Upper lobe of left lung (tissue), 6 donors: ENCODE measurements at regions not wholly inside any gene's neighbourhood (a gene's known extent, or its start where the extent isn't known, plus 50 kb on each side); places are given as distances from the start of the nearest gene placed in this dataset.

Source experiments
- ATAC-seq, 2 donors: fragments of 200-7000 bp; cut with Tn5 transposase; one replicate each; pipeline ENCODE4 v1.9.1; 2022; ENCODE audit warnings: mild to moderate bottlenecking in 2 of 2, moderate library complexity in 2 of 2; ENCODE audit not compliant: low FRiP score in 2 of 2
- DNase-seq, 2 donors: peaks; one replicate each; pipeline ENCODE4 v3.0.0-alpha.2; 2019 to 2020
- H3K27ac ChIP-seq, 4 donors: fragments of 200-600 bp; sonication (generic); one replicate each; pipeline ENCODE4 v1.5.1; 2016 to 2019
- H3K27me3 ChIP-seq, 4 donors: fragments of 200-600 bp; sonication (generic); one replicate each; pipeline ENCODE4 v1.5.1; 2017 to 2019
- H3K36me3 ChIP-seq, 4 donors: fragments of 200-600 bp; sonication (generic); one replicate each; pipeline ENCODE4 v1.5.1; 2016 to 2019
- H3K4me1 ChIP-seq, 4 donors: fragments of 200-600 bp; sonication (generic); one replicate each; pipeline ENCODE4 v1.5.1; 2018 to 2019
- H3K4me3 ChIP-seq, 4 donors: fragments of 200-600 bp; sonication (generic); one replicate each; pipeline ENCODE4 v1.5.1; 2017 to 2019; ENCODE audit warnings: mild to moderate bottlenecking in 2 of 4, moderate library complexity in 1 of 4
- H3K9me3 ChIP-seq, 4 donors: fragments of 200-600 bp; sonication (generic); one replicate each; pipeline ENCODE4 v1.5.1; 2018 to 2019
- EP300 ChIP-seq, 4 donors: sonication (generic); formaldehyde crosslinking; IDR thresholded peaks; one replicate each; pipeline ENCODE4 v1.5.1; 2017; ENCODE audit warnings: antibody characterized with exemption in 4 of 4, control low read depth in 2 of 4
- POLR2A ChIP-seq, 4 donors: fragments of 450-650 bp; IDR thresholded peaks; one replicate each; pipeline ENCODE4 v1.5.1; 2016 to 2017; ENCODE audit warnings: antibody characterized with exemption in 4 of 4, mild to moderate bottlenecking in 2 of 4
- POLR2AphosphoS5 ChIP-seq, 2 donors: sonication (generic); formaldehyde crosslinking; IDR thresholded peaks; one replicate each; pipeline ENCODE4 v1.5.1; 2017; ENCODE audit warnings: antibody characterized with exemption in 2 of 2
- WGBS, 2 donors: methylation state at CpG; one replicate each; pipeline ENCODE4 v1.1.5; 2017 to 2018; 5-methylcytosine and 5-hydroxymethylcytosine counted together
- TF ChIP-seq, protein P1 (sequence below), 6 experiments: fragments of 450-650 bp in 4 of 6; fragments of 200-600 bp in 2 of 6; sonication (generic) in 2 of 6; IDR thresholded peaks; one replicate each; pipeline ENCODE4 v1.5.1; 2016 to 2019; ENCODE audit warnings: antibody characterized with exemption in 6 of 6
- donor health status: DM: no; HTN: no; CAD: no; lungs with moderate emphysema.
- donor health status: DM: no; HTN: yes; CAD: no; lungs with severe emphysema.

GRCh38 chr1:13878021-13878420 lies 178.0 kb downstream of the PRDM2 start:
- 65 to 83% methylated on average over 7 of the region's 7 CpGs for WGBS, 2 donors
- H3K27me3 ChIP-seq: no peaks in the 10 kb centered on the region
- DNase-seq (no peak), ATAC-seq (no peak)
- H3K9me3 ChIP-seq: no peaks in the 10 kb centered on the region
- TF ChIP-seq, protein P1, sequence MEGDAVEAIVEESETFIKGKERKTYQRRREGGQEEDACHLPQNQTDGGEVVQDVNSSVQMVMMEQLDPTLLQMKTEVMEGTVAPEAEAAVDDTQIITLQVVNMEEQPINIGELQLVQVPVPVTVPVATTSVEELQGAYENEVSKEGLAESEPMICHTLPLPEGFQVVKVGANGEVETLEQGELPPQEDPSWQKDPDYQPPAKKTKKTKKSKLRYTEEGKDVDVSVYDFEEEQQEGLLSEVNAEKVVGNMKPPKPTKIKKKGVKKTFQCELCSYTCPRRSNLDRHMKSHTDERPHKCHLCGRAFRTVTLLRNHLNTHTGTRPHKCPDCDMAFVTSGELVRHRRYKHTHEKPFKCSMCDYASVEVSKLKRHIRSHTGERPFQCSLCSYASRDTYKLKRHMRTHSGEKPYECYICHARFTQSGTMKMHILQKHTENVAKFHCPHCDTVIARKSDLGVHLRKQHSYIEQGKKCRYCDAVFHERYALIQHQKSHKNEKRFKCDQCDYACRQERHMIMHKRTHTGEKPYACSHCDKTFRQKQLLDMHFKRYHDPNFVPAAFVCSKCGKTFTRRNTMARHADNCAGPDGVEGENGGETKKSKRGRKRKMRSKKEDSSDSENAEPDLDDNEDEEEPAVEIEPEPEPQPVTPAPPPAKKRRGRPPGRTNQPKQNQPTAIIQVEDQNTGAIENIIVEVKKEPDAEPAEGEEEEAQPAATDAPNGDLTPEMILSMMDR (IDR thresholded peaks at IDR 0.05): no peak
- no peak for TF ChIP-seq POLR2AphosphoS5 (IDR thresholded peaks at IDR 0.05)
- no peak for TF ChIP-seq POLR2A (IDR thresholded peaks at IDR 0.05)
- TF ChIP-seq EP300 (IDR thresholded peaks at IDR 0.05): no peak
- H3K36me3 ChIP-seq: no peaks in the 10 kb centered on the region
- H3K27ac ChIP-seq: no peak overlapping the region
- no peaks in the 10 kb centered on the region for H3K4me1 ChIP-seq
- no peak overlapping the region for H3K4me3 ChIP-seq

GRCh38 chr1:13878451-13878850 lies 178.5 kb downstream of the PRDM2 start:
- ATAC-seq (no peak), DNase-seq (no peak)
- TF ChIP-seq, protein P1 (IDR thresholded peaks at IDR 0.05): no peak
- no peak for TF ChIP-seq POLR2AphosphoS5 (IDR thresholded peaks at IDR 0.05)
- TF ChIP-seq EP300 (IDR thresholded peaks at IDR 0.05): no peak
- TF ChIP-seq POLR2A (IDR thresholded peaks at IDR 0.05): no peak
- no peaks in the 10 kb centered on the region for H3K4me1 ChIP-seq
- H3K27ac ChIP-seq: no peak overlapping the region
- H3K4me3 ChIP-seq: no peak overlapping the region
- no peaks in the 10 kb centered on the region for H3K36me3 ChIP-seq
- WGBS, 2 donors: 90 to 93% methylated on average over 9 of the region's 9 CpGs
- no peaks in the 10 kb centered on the region for H3K9me3 ChIP-seq
- H3K27me3 ChIP-seq: no peaks in the 10 kb centered on the region

DNA sequence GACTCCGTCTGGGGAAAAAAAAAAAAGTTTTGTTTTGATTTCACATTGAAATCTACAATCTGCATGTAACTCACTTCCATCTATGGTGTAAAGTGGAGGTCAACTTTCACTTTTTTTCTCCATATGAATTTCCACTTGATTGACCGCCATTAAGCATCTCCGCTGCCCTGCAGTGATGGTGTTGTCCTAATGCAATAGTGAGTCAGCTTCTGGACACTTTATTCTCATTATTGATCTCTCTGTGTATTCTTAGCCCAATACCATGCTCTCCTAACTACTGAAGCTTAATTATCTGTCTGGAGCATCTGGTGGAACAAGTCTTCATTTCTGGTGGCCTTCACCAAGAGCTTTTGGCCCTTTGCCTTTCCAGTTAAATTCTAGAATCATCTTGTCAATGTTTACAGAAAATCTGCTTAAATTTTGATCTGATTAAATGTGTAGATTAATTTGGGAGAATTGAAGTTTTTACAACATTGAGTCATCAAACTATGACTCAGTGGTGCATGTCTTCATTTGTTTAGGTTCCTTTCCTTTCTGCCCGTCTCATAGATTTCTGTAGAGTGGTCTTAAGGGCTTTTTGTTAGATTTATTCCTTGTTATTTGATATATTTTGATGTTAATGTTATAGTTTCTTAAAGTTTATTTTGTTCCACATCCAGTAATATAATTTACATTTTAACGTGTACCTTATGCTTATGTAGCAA lies 181.5 kb downstream of the PRDM2 start:
- H3K27me3 ChIP-seq: no peaks in the 10 kb centered on the region
- TF ChIP-seq EP300 (IDR thresholded peaks at IDR 0.05) (no peak), POLR2AphosphoS5 (IDR thresholded peaks at IDR 0.05) (no peak), POLR2A (IDR thresholded peaks at IDR 0.05) (no peak)
- TF ChIP-seq, protein P1 (IDR thresholded peaks at IDR 0.05): no peak
- no peak for ATAC-seq
- no peak overlapping the region for H3K27ac ChIP-seq
- 84 to 88% methylated on average over 5 of the region's 5 CpGs for WGBS, 2 donors
- H3K9me3 ChIP-seq: no peaks in the 10 kb centered on the region
- no peaks in the 10 kb centered on the region for H3K4me1 ChIP-seq
- no peak for DNase-seq
- H3K36me3 ChIP-seq: no peaks in the 10 kb centered on the region
- no peak overlapping the region for H3K4me3 ChIP-seq

DNA sequence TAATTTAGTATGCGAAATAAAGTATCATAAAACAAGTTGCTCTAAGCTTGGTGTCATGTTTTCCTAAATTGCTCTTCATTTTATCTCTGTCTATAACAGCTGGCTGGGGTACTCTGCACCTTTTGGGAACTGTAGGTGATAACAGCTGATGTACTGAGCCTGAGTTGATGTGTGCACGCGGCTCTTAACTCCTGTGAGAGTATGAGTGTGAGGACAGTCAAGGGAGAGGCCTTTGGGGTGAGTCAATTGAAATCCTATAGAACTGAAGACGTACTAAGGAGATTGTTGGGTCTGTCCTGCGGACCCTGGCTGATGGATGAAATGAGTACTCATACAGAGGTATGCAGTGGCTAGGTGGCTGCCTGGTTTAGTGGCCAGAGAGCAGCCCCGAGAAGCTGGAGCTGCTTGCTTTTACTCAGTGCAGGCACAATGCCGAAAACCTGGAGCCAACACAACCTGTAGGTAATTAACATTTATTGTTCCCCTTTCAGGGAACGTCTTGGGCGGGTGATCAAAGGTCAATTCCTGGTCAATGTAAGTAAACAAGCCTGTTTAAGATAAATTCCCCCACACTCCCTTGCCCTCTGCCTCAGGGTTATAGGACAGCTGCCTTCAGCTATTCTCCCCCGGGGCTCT lies 188.5 kb downstream of the PRDM2 start:
- no peak for ATAC-seq
- peaks cover 0 to 8% (median 5%) of the 10 kb centered on the region in 4 donors for H3K27me3 ChIP-seq

More for the DNA sequence above, 188.5 kb downstream of the PRDM2 start:
- Histone ChIP-seq H3K9me3 (no peaks in the 10 kb centered on the region), H3K4me1 (peaks cover 0 to 13% (median 4%) of the 10 kb centered on the region in 4 donors), H3K36me3 (no peaks in the 10 kb centered on the region), H3K27ac (no peak overlapping the region), H3K4me3 (no peak overlapping the region)
- 54 to 55% methylated on average over 10 of the region's 10 CpGs for WGBS, 2 donors
- TF ChIP-seq, protein P1 (IDR thresholded peaks at IDR 0.05): no peak
- no peak for TF ChIP-seq EP300 (IDR thresholded peaks at IDR 0.05)
- DNase-seq: no peak
